GM23248 (cell line): ENCODE measurements at regions not wholly inside any gene's neighbourhood (a gene's known extent, or its start where the extent isn't known, plus 50 kb on each side); places are given as distances from the start of the nearest gene placed in this dataset.

Experiments
- EZH2 ChIP-seq: fragments of 200-600 bp; sonication (generic); IDR thresholded peaks from 2 replicates; pipeline ENCODE4 v1.6.1; 2018; ENCODE audit warnings: antibody characterized with exemption, mild to moderate bottlenecking; ENCODE audit not compliant: insufficient read depth, poor library complexity, severe bottlenecking
- EZH2phosphoT487 ChIP-seq: fragments of 200-600 bp; sonication (generic); IDR thresholded peaks from 2 replicates; pipeline ENCODE4 v1.6.1; 2018; ENCODE audit warnings: antibody characterized with exemption, moderate library complexity, mild to moderate bottlenecking, low read depth; ENCODE audit not compliant: insufficient read depth

- TF ChIP-seq EZH2phosphoT487 = no peak
- TF ChIP-seq EZH2 = no peak
Measured at GRCh38 chr4:119682099-119682498, 53.5 kb upstream of the PDE5A start.
